GM18873 (cell line): ENCODE measurements at regions not wholly inside any gene's neighbourhood (a gene's known extent, or its start where the extent isn't known, plus 50 kb on each side); places are given as distances from the start of the nearest gene placed in this dataset.

Experiments
- ATAC-seq: cut with Tn5 transposase; IDR thresholded peaks from one replicate; pipeline ENCODE4 v1.9.1; 2021; ENCODE audit warnings: mild to moderate bottlenecking, moderate library complexity, moderate number of reproducible peaks; ENCODE audit not compliant: unreplicated experiment, low FRiP score

GRCh38 chr14:84785996-84786395, 743.9 kb upstream of the FLRT2 start:
- no peak for ATAC-seq

GRCh38 chr14:84789012-84789411, 740.9 kb upstream of the FLRT2 start:
- no peak for ATAC-seq

DNA sequence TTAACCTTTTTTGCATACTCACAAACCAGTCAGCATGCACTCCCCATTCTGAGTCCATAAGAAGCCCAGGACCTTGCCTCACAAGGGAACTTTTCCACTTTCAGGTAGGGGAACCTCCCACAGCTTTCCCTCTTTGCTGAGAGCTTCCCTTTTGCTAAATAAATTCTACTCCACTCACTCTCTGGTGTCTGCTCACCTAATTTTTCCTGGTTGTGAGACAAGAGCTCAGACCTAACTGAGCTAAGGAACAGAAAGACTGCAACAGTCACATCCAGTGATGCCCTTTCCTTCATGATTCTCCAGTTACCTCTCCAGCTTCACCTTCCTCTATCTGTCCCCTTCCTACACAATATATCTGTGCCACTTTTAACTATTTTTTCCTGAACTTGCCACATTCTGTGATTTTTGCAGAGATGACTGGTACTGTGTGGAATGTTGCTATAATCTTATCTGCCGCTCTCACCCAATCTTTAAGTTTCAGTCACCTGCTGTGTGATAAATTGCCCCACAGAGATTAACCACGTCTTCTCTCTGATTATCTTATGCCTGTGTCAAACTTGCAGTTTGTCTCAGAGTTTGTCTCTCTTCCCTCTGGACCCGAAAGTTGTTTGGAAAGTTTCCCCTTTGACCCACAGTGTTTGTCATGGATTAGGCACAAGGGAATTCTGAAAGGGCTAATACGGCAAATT, 737.1 kb upstream of the FLRT2 start:
- ATAC-seq, result no peak

DNA sequence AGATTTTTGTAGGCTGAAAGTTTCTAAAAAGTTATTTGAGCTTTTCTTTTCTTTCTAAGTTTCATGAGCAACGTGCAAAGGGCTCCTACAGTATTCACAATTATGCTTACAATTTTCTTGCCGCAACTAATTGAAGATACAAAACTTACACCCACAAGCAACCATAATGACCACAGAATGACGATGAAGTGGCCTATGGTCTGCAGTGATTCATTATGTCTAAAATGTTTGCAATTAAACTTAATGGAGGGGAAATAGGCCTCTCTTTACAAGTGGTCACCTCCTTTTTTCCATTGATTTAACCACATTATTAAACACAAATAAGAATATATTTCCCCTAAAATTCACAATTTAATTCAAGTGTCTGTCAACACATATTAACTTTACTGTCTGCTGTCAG, 732.6 kb upstream of the FLRT2 start:
- no peak for ATAC-seq

DNA sequence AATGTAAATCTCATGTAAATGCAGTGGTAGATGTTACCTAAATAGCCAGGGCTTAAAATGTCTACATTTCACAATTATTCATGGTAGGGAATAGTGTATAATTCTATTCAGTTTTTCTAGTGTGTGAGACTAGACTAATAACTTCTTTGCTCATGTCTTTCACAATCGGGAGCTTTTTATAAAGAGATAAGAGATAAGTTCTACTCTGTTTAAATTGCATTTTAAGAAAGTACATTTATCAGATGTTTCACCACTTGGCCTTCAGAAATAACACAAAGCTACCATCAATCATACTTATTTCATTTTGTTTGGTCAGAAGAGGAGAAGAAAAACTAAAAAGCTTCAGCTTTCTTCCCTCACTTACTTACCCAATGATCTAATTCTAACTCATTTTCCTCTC, 725.5 kb upstream of the FLRT2 start:
- ATAC-seq, result no peak

DNA sequence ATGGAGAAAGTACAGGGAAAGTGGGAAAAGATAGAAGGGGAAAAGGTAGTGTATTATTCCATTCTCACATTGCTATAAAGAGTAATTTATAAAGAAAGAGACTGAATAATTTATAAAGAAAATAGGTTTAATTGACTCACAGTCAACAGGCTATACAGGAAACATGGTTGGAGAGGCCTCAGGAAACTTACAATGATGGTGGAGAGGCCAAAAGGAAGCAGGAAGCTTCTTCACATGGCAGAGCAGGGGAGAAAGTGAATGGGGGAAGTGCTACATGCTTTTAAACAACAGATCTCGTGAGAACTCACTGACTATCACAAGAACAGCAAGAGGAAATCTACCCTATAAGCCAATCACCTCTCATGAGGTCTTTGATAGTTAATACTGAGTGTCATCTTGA, 725.0 kb upstream of the FLRT2 start:
- no peak for ATAC-seq

DNA sequence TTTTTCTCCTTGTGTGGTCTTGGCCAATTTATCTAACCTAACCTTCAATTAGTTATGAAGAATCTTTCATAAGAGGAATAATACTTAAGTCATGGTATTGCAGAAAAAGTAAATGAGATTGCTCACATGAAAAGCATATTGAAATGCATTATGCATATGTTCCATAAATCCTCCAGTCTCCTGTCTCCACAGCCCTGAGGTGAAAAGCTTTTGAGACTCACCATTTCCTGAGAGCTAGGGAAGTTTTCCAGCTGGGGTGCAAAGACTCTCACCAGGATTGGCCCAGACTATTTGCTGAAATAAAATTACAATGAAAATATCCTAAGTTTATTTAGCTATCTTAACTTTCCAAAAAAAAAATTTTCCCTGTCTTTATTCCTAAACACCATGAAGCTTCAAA, 723.8 kb upstream of the FLRT2 start:
- no peak for ATAC-seq

DNA sequence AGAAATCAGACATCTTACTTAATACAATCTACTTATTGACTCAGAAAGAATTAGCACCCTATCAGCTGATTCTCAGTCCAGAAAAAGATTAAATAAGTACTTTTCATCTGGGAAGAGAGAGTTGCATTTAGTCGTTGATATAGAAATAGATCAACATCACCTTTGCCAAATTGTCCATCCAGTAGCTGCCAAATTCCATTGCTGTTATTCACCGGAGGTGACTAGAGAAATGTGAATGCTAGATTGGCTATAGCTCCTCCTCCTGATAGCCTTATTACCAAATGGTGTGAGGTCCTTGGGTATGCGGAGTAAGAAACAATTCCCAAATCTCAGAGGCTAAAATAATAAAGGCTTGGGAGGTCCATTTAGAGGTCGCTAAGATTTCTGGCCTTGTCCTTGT, 723.3 kb upstream of the FLRT2 start:
- ATAC-seq, result no peak

DNA sequence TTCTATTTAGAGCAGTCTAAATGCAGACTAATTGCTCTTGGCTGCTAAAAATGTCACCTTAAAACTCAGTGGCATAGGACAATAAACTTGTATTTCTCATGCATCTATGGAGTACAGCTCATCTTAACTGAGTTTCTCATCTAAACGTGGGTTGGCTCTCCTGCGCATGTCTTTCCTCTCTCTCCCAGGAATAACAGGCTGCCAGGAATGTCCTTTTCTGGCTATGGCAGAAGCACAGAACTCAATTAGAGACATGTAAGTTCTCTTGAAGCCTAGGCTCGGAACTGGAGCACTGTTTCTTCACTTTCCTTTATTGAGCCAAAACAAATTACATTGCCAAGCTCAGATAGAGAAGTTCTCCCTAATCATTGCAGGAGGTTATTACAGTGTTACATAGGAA, 722.3 kb upstream of the FLRT2 start:
- no peak for ATAC-seq

- ATAC-seq, result no peak
These were observed 720.8 kb upstream of the FLRT2 start for GRCh38 chr14:84809158-84809557.

DNA sequence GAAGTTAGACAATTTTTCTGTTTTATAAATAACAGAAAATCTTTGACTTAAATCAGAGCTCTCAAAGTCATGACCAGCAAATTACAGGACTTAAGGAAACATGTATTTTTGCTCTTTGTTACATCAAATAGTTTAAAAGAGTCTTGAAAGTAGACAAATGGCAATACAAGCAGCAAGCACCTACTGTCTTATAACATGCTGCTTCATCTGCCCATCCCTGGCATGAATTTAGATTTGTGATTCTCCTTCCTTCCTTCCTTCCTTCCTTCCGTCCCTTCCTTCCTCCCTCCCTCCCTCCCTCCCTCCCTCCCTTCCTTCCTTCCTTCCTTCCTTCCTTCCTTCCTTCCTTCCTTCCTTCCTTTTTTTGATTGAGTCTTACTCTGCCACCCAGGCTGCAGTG, 715.6 kb upstream of the FLRT2 start:
- ATAC-seq, result no peak

DNA sequence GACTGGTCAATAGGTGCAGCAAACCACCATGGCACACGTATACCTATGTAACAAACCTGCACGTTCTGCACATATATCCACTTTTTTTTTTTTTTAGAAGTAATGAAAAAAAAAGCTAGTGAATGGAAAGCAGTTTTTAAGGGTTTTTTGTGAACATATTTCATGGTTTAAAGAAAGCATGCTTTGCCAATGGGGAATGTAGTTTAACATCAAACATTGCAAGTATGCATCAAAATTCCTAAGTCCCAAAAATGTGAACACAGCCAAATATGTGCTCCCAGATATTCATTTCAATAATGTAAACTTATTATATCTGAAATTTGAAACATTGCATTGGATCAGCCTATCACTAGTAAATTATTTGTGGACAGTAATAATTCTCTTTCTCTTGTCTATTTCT, 710.4 kb upstream of the FLRT2 start:
- no peak for ATAC-seq

GRCh38 chr14:84825481-84826251, 704.3 kb upstream of the FLRT2 start:
- ATAC-seq, result no peak

GRCh38 chr14:84826294-84826693, 703.6 kb upstream of the FLRT2 start:
- ATAC-seq, result no peak

- no peak for ATAC-seq
These were observed 679.3 kb upstream of the FLRT2 start for GRCh38 chr14:84850595-84850994.

- no peak for ATAC-seq
These were observed 673.0 kb upstream of the FLRT2 start for GRCh38 chr14:84856751-84857534.

DNA sequence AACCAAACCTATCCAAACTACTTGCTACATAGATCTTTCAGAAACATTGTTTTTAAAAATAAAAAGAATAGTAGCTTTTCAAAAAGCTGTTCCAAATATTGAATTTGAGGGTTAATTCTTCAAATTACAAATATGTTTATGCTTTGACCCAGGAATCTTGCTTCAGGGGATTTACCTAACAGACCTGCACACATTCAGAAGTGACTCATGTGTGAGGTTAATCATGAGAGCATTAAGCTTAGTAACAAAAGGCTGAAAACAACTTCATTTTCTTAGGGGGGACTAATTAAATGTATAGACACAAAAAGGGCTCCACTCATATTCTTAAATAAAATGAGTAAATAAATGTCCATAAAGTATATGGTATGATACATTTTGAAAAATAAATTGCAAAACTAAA, 672.4 kb upstream of the FLRT2 start:
- ATAC-seq, result no peak

GRCh38 chr14:84859116-84859515, 670.8 kb upstream of the FLRT2 start:
- no peak for ATAC-seq

DNA sequence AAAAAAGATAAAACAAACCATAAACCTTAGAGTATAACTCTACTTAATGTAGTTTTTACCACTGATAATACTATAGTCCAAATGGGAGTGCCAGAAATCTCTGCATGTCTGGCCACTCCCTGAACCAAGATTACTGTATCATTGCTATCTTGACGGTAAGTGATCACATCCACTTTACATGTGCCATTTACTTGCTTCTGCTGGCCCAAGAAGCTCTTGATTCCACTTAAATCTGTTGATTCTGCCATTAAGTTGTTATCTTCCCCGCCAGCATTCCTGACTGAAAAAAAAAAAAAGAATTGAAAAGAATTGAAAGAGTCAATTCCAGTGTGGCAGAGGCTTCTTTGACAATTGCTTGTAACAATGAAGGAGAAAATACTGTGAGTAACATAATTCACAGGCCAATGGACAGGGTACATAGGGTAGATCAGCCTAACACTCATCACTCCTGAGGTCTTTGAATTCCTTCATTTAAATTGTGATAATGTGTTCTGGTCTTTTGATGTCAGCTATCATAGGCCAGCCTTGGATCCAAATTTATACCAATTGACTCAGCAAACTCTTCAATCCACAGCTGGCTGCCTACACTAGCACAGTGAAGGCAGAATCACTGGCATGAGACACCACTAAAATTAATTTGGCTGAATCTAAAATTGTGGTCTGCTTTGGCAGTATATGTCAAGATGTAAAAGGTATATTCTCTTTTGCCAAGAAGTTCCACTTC, 665.2 kb upstream of the FLRT2 start:
- ATAC-seq, result no peak

- no peak for ATAC-seq
These were observed 658.2 kb upstream of the FLRT2 start for GRCh38 chr14:84871734-84872133.

DNA sequence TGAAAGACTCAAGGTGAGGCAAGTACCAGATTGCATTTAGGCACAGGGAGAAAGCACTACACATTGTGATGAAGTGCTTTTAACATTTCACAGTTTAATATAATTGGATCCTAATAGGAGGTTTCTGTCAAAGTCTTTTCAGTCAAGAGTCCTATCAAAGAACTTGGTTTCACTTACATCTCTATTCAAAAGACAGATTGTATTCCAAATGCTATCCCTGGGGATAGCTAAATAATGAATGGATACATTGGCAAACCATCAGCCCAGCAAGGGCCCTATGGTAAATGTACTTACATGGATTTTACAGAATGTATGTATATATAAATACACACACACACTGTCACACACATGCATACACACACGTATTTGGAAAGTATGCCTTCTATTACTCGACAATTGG, 655.5 kb upstream of the FLRT2 start:
- ATAC-seq, result no peak
